HG03095 (cell line): ENCODE measurements at regions not wholly inside any gene's neighbourhood (a gene's known extent, or its start where the extent isn't known, plus 50 kb on each side); places are given as distances from the start of the nearest gene placed in this dataset.

Experiments
- ATAC-seq: cut with Tn5 transposase; IDR thresholded peaks from one replicate; pipeline ENCODE4 v1.9.1; 2021; ENCODE audit warnings: moderate library complexity; ENCODE audit not compliant: unreplicated experiment

GRCh38 chr10:131424836-131425491 lies 113.4 kb upstream of the TCERG1L start:
- no peak for ATAC-seq

GRCh38 chr10:131425752-131426533 lies 114.4 kb upstream of the TCERG1L start:
- ATAC-seq = no peak

- no peak for ATAC-seq
These were observed 115.0 kb upstream of the TCERG1L start for GRCh38 chr10:131426534-131426898.

- no peak for ATAC-seq
These were observed 115.8 kb upstream of the TCERG1L start for GRCh38 chr10:131427281-131427680.

GRCh38 chr10:131427901-131428300 lies 116.4 kb upstream of the TCERG1L start:
- ATAC-seq = no peak

GRCh38 chr10:131429141-131429540 lies 117.6 kb upstream of the TCERG1L start:
- ATAC-seq = no peak

- no peak for ATAC-seq
These were observed 118.4 kb upstream of the TCERG1L start for GRCh38 chr10:131429942-131430341.

- ATAC-seq = no peak
These were observed 119.3 kb upstream of the TCERG1L start for GRCh38 chr10:131430716-131431412.

- no peak for ATAC-seq
These were observed 120.0 kb upstream of the TCERG1L start for GRCh38 chr10:131431533-131431932.

- ATAC-seq = no peak
These were observed 120.6 kb upstream of the TCERG1L start for GRCh38 chr10:131431978-131432690.

GRCh38 chr10:131433568-131433967 lies 122.0 kb upstream of the TCERG1L start:
- no peak for ATAC-seq

GRCh38 chr10:131435232-131435631 lies 123.7 kb upstream of the TCERG1L start:
- ATAC-seq = no peak

GRCh38 chr10:131435760-131436457 lies 124.4 kb upstream of the TCERG1L start:
- ATAC-seq = no peak

- no peak for ATAC-seq
These were observed 124.9 kb upstream of the TCERG1L start for GRCh38 chr10:131436458-131436857.

GRCh38 chr10:131437556-131438475 lies 126.3 kb upstream of the TCERG1L start:
- no peak for ATAC-seq

GRCh38 chr10:131438665-131439064 lies 127.1 kb upstream of the TCERG1L start:
- ATAC-seq = no peak

GRCh38 chr10:131439705-131440104 lies 128.2 kb upstream of the TCERG1L start:
- no peak for ATAC-seq

GRCh38 chr10:131440405-131441360 lies 129.2 kb upstream of the TCERG1L start:
- no peak for ATAC-seq

- ATAC-seq = no peak
These were observed 130.8 kb upstream of the TCERG1L start for GRCh38 chr10:131442271-131442670.
